Ishikawa (cell line): ENCODE measurements at regions not wholly inside any gene's neighbourhood (a gene's known extent, or its start where the extent isn't known, plus 50 kb on each side); places are given as distances from the start of the nearest gene placed in this dataset.

ENCODE experiments used
- RAD21 ChIP-seq: IDR thresholded peaks from 2 replicates; pipeline ENCODE4 v1.6.1; 2012; ENCODE audit warnings: low read depth
- YY1 ChIP-seq: IDR thresholded peaks from 2 replicates; pipeline ENCODE4 v1.6.1; 2012; ENCODE audit warnings: low read depth
- TF ChIP-seq, protein P1 (sequence below): IDR thresholded peaks from 2 replicates; pipeline ENCODE4 v1.6.1; 2012; ENCODE audit warnings: low read depth, mild to moderate bottlenecking

DNA sequence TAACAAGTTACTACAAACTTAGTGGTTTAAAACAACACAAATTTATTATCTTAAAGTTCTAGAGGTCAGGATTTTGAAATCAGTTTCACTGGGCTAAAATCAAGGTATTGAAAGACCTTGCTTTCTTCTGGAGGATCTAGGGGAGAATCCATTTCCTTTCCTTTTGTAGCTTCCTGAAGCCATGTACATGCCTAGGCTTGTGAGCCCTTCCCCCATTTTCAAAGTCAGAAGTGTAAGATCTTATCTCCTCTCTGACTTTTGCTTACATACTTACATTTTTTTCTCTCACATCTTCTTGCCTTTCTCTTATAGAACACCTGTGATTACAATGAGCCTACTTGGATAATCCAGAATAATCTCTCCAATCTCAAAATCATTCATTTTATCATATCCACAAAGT, 78.7 kb upstream of the MBOAT2 start:
- TF ChIP-seq RAD21 (no peak), YY1 (no peak)
- TF ChIP-seq, protein P1, sequence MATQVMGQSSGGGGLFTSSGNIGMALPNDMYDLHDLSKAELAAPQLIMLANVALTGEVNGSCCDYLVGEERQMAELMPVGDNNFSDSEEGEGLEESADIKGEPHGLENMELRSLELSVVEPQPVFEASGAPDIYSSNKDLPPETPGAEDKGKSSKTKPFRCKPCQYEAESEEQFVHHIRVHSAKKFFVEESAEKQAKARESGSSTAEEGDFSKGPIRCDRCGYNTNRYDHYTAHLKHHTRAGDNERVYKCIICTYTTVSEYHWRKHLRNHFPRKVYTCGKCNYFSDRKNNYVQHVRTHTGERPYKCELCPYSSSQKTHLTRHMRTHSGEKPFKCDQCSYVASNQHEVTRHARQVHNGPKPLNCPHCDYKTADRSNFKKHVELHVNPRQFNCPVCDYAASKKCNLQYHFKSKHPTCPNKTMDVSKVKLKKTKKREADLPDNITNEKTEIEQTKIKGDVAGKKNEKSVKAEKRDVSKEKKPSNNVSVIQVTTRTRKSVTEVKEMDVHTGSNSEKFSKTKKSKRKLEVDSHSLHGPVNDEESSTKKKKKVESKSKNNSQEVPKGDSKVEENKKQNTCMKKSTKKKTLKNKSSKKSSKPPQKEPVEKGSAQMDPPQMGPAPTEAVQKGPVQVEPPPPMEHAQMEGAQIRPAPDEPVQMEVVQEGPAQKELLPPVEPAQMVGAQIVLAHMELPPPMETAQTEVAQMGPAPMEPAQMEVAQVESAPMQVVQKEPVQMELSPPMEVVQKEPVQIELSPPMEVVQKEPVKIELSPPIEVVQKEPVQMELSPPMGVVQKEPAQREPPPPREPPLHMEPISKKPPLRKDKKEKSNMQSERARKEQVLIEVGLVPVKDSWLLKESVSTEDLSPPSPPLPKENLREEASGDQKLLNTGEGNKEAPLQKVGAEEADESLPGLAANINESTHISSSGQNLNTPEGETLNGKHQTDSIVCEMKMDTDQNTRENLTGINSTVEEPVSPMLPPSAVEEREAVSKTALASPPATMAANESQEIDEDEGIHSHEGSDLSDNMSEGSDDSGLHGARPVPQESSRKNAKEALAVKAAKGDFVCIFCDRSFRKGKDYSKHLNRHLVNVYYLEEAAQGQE = no peak
